NCI-H2171 (cell line): ENCODE measurements at regions not wholly inside any gene's neighbourhood (a gene's known extent, or its start where the extent isn't known, plus 50 kb on each side); places are given as distances from the start of the nearest gene placed in this dataset.
"Not testable (repeated sequence)": the region's sequence is repeated elsewhere in the genome, so short reads cannot be mapped to it uniquely, and the experiment has no call there.

Experiments used
- DNase-seq: peaks from one replicate; lab custom pipeline; 2025; lab: John Stamatoyannopoulos, UW

- DNase-seq, result no peak
Measured at GRCh38 chr4:107468812-107469211, 251.2 kb downstream of the PAPSS1 start.

- no peak for DNase-seq
Measured at GRCh38 chr4:107468156-107468555, 251.9 kb downstream of the PAPSS1 start.

GRCh38 chr4:107467461-107467860 lies 252.6 kb downstream of the PAPSS1 start:
- DNase-seq, result no peak

GRCh38 chr4:107458194-107458593 lies 261.8 kb downstream of the PAPSS1 start:
- no peak for DNase-seq

- DNase-seq, result no peak
Measured at GRCh38 chr4:107453987-107454386, 266.0 kb downstream of the PAPSS1 start.

- no peak for DNase-seq
Measured at GRCh38 chr4:107452717-107453630, 267.1 kb downstream of the PAPSS1 start.

- no peak for DNase-seq
Measured at GRCh38 chr4:107449611-107450369, 270.2 kb downstream of the PAPSS1 start.

- DNase-seq, result no peak
Measured at GRCh38 chr4:107442538-107443111, 277.4 kb downstream of the PAPSS1 start.

- no peak for DNase-seq
Measured at GRCh38 chr4:107439401-107439800, 280.6 kb downstream of the PAPSS1 start.

- not testable (repeated sequence) for DNase-seq
Measured at GRCh38 chr4:107436471-107436870, 283.6 kb downstream of the PAPSS1 start.

- no peak for DNase-seq
Measured at GRCh38 chr4:107432451-107432850, 287.6 kb downstream of the PAPSS1 start.

GRCh38 chr4:107423677-107424405 lies 296.2 kb downstream of the PAPSS1 start:
- no peak for DNase-seq

GRCh38 chr4:107419536-107419935 lies 300.5 kb downstream of the PAPSS1 start:
- DNase-seq, result not testable (repeated sequence)

- DNase-seq, result no peak
Measured at GRCh38 chr4:107419052-107419451, 301.0 kb downstream of the PAPSS1 start.

- DNase-seq, result not testable (repeated sequence)
Measured at GRCh38 chr4:107415490-107415889, 304.5 kb downstream of the PAPSS1 start.

- not testable (repeated sequence) for DNase-seq
Measured at GRCh38 chr4:107409872-107410271, 310.2 kb downstream of the PAPSS1 start.

GRCh38 chr4:107408968-107409367 lies 311.1 kb downstream of the PAPSS1 start:
- no peak for DNase-seq

GRCh38 chr4:107404591-107405300 lies 315.3 kb downstream of the PAPSS1 start:
- DNase-seq, result no peak

GRCh38 chr4:107402291-107402690 lies 317.7 kb downstream of the PAPSS1 start:
- no peak for DNase-seq

GRCh38 chr4:107392951-107393350 lies 327.1 kb downstream of the PAPSS1 start:
- no peak for DNase-seq

- no peak for DNase-seq
Measured at GRCh38 chr4:107392380-107392779, 327.7 kb downstream of the PAPSS1 start.
